Spinal cord (tissue), 9 donors: ENCODE measurements at regions not wholly inside any gene's neighbourhood (a gene's known extent, or its start where the extent isn't known, plus 50 kb on each side); places are given as distances from the start of the nearest gene placed in this dataset.
A peak's percentile ranks its signal among the peaks of the same experiment; 100 is the strongest.

Experiments used
- DNase-seq, 6 donors: peaks; one replicate each; pipeline versions ENCODE4 v3.0.0 to v3.0.0-alpha.2; 2013 to 2015; ENCODE audit warnings: low spot score in 6 of 6, low read depth in 4 of 6
- H3K27ac ChIP-seq: one replicate; pipeline ENCODE4 v1.5.1; 2013; ENCODE audit warnings: low read depth, low read length, control low read depth
- H3K27me3 ChIP-seq: one replicate; pipeline ENCODE4 v1.6.1; 2013; ENCODE audit warnings: low read length; ENCODE audit not compliant: control insufficient read depth, insufficient read depth
- H3K36me3 ChIP-seq: one replicate; pipeline ENCODE4 v1.6.1; 2013; ENCODE audit warnings: low read length; ENCODE audit not compliant: control insufficient read depth, insufficient read depth
- H3K4me1 ChIP-seq: one replicate; pipeline ENCODE4 v1.6.1; 2013; ENCODE audit warnings: low read length; ENCODE audit not compliant: control insufficient read depth, insufficient read depth
- H3K4me3 ChIP-seq: one replicate; pipeline ENCODE4 v1.5.1; 2013; ENCODE audit warnings: low read depth, low read length, control low read depth
- H3K9me3 ChIP-seq: one replicate; pipeline ENCODE4 v1.6.1; 2013; ENCODE audit warnings: low read length; ENCODE audit not compliant: control insufficient read depth, insufficient read depth
- WGBS: methylation state at CpG from one replicate; pipeline ENCODE4 v1.1.5; 2013; ENCODE audit warnings: missing lambda C conversion rate; ENCODE audit not compliant: insufficient coverage; 5-methylcytosine and 5-hydroxymethylcytosine counted together
- donor health status: healthy.

GRCh38 chr21:35405981-35406380, 356.9 kb upstream of the RUNX1 start:
- peak in 2 of 6 donors; percentile 49 to 54 for DNase-seq
- Histone ChIP-seq H3K27me3 (no peaks in the 10 kb centered on the region), H3K9me3 (no peaks in the 10 kb centered on the region), H3K27ac (no peak overlapping the region), H3K4me1 (peaks cover 4% of the 10 kb centered on the region), H3K4me3 (no peak overlapping the region), H3K36me3 (no peaks in the 10 kb centered on the region)

- 50% methylated on average over 1 of the region's 3 CpGs for WGBS
These were observed 355.1 kb upstream of the RUNX1 start for GRCh38 chr21:35404247-35404646.

GRCh38 chr21:35402061-35402460, 353.0 kb upstream of the RUNX1 start:
- DNase-seq, result no peak
- no peaks in the 10 kb centered on the region for H3K36me3 ChIP-seq
- peaks cover 4% of the 10 kb centered on the region for H3K4me1 ChIP-seq
- no peaks in the 10 kb centered on the region for H3K27me3 ChIP-seq
- H3K4me3 ChIP-seq, result no peak overlapping the region
- H3K27ac ChIP-seq, result no peak overlapping the region
- H3K9me3 ChIP-seq, result no peaks in the 10 kb centered on the region
- no CpG with 5 or more reads among the region's 1 CpG for WGBS

More at GRCh38 chr21:35404247-35404646, 355.1 kb upstream of the RUNX1 start:
- Histone ChIP-seq H3K36me3 (no peaks in the 10 kb centered on the region), H3K27ac (no peak overlapping the region), H3K9me3 (no peaks in the 10 kb centered on the region), H3K27me3 (no peaks in the 10 kb centered on the region), H3K4me1 (peaks cover 4% of the 10 kb centered on the region), H3K4me3 (no peak overlapping the region)
- no peak for DNase-seq

DNA sequence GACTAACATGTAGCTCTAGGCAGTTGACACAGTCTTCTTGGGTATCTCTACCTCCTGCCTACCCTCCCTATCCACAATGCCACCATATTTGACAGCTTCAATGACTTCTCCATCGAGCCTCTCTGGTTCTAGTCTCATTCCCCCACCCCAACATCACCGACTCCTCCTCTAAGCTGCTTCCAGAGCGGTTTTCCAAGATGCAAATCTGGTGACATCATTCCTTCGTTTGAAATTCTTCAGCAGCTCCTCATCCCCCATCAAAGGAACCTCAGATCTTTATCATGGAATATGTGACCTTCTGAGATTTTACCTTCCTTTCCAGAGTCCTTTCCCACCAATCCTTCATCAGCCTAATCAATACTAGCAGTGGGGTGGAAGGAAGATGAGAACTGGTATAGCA, 352.4 kb upstream of the RUNX1 start:
- no peak for DNase-seq
- peaks cover 4% of the 10 kb centered on the region for H3K4me1 ChIP-seq
- H3K9me3 ChIP-seq, result no peaks in the 10 kb centered on the region
- WGBS, result 79% methylated on average over 4 of the region's 4 CpGs
- no peak overlapping the region for H3K4me3 ChIP-seq
- H3K36me3 ChIP-seq, result no peaks in the 10 kb centered on the region
- no peaks in the 10 kb centered on the region for H3K27me3 ChIP-seq
- no peak overlapping the region for H3K27ac ChIP-seq

GRCh38 chr21:35400233-35400939, 351.3 kb upstream of the RUNX1 start:
- Histone ChIP-seq H3K27ac (no peak overlapping the region), H3K36me3 (no peaks in the 10 kb centered on the region), H3K4me3 (no peak overlapping the region), H3K9me3 (no peaks in the 10 kb centered on the region), H3K4me1 (peaks cover 4% of the 10 kb centered on the region), H3K27me3 (no peaks in the 10 kb centered on the region)
- 91% methylated on average over 1 of the region's 8 CpGs for WGBS
- DNase-seq, result peak; percentile 17 to 92 (median 44)

DNA sequence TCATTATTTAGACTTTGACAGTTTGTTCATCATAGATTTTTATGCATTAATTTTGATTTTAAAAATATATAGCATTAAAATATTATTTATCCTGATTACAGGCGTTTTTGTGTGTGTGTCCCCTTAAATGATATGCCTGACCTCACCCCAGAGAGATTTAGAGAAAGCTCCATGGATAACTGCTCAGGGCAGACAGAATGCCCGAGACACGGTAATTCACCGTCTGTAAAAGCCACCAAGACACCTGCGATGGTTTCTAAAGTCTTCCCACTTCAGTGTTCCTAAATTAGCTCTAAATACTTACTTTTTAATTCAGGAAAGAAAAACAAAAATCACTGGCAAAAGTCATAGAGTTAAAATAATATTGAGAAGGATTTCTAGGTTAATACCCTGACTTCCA, 350.6 kb upstream of the RUNX1 start:
- Histone ChIP-seq H3K27me3 (no peaks in the 10 kb centered on the region), H3K9me3 (no peaks in the 10 kb centered on the region)
- 62% methylated on average over 3 of the region's 5 CpGs for WGBS

DNA sequence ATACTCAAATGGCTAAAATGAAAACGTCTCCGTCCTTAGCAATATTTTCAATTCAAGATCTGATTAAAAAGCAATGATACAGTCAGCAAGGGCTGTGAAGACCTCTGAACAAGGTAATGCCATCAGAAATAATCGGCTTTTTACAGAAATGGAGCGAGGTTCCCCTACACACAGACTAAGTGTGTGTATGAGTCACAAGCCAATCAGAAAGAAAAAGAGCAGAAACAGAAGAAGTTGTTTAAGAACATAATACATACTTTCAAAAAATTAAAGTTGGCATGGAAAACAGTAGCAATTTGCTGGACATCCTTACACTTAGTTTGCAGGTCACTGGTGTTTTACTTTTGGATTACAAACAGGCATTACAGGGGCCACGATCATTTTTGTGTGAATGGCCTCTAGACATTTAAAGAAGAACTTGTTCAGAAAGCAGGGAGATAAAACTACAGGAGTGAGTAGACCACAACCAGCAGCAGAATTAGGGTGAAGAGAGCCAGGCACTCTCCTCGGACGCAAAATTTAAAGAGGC, 350.0 kb upstream of the RUNX1 start:
- DNase-seq, result no peak
- H3K9me3 ChIP-seq, result no peaks in the 10 kb centered on the region
- H3K36me3 ChIP-seq, result no peaks in the 10 kb centered on the region
- no peaks in the 10 kb centered on the region for H3K4me1 ChIP-seq
- H3K4me3 ChIP-seq, result no peak overlapping the region
- 79% methylated on average over 2 of the region's 7 CpGs for WGBS
- H3K27ac ChIP-seq, result no peak overlapping the region
- no peaks in the 10 kb centered on the region for H3K27me3 ChIP-seq

More for the DNA sequence above, 350.6 kb upstream of the RUNX1 start:
- no peak for DNase-seq
- Histone ChIP-seq H3K4me3 (no peak overlapping the region), H3K27ac (no peak overlapping the region), H3K4me1 (no peaks in the 10 kb centered on the region), H3K36me3 (no peaks in the 10 kb centered on the region)

DNA sequence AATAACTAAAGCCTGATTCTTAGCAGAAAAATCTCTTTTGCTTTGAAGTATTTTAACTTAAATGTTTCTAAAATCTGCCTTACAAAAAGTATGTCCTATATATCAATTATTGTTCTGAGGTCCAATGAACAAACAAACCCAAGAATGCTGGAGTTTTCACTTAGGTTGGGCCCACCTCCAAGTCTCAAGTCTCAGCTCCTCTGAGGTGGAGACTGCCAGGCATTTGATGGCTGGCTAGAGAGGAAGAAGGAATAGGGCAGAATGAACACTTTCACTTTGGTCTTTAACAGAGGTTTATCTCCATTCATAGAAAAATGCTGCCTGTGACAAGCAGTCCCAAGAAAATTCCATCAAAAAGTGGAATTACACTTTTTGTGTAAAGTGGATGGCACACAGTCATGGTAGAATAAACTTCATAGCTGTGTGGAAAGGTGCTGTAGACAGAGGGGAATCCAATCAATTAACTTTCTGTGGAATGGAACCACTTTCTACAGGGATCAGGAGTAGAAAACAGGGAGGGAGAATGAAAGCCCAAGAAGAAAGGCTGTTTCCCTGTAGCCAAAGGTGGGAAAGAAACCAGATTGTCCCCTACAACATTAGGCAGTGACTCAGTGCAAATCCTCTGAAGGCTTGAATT, 349.4 kb upstream of the RUNX1 start:
- H3K27me3 ChIP-seq, result no peaks in the 10 kb centered on the region
- H3K4me3 ChIP-seq, result no peak overlapping the region
- no peaks in the 10 kb centered on the region for H3K36me3 ChIP-seq
- no peak for DNase-seq
- no peaks in the 10 kb centered on the region for H3K4me1 ChIP-seq
- H3K9me3 ChIP-seq, result no peaks in the 10 kb centered on the region
- no peak overlapping the region for H3K27ac ChIP-seq

DNA sequence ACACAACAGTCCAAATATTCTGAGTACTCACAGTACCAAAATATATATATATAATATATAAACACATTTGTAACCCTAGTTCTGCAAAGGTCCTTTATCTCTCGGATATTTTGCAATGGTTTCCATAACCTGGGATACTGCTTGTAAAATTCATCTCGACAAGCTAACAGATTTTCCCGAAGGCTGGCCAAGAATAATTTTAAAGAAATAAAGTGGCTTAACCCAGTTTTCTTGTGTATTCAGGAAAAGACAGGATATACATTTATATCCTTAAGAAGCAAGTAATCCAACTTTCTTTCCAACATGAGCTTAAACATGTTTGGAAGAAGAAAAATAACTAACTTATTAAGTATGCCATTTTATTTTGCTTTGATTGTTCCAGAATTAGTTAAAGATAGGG, 348.7 kb upstream of the RUNX1 start:
- Histone ChIP-seq H3K36me3 (no peaks in the 10 kb centered on the region), H3K4me1 (no peaks in the 10 kb centered on the region), H3K4me3 (no peak overlapping the region), H3K27ac (no peak overlapping the region), H3K9me3 (no peaks in the 10 kb centered on the region), H3K27me3 (no peaks in the 10 kb centered on the region)
- DNase-seq, result no peak
- WGBS, result no CpG with 5 or more reads among the region's 3 CpGs

DNA sequence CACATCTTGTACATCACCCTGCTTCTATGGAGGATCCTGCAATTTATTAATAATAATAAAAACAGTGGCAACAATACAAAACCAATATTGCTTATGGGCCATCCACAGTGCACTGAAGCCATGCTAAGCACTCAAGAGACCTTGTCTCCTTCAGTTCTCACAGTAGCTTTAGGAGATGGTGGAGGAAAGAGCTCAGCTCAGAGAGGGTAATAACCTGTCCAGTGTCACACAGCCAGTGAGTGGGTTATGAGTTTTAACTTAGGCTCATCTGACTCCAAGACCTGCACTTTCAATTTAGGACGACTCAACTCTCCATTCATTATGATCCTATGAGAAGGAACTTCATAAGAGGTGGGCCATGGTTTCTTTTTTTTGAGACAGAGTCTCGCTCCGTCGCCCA, 347.6 kb upstream of the RUNX1 start:
- Histone ChIP-seq H3K27me3 (no peaks in the 10 kb centered on the region), H3K27ac (no peak overlapping the region), H3K36me3 (no peaks in the 10 kb centered on the region), H3K4me3 (no peak overlapping the region), H3K9me3 (no peaks in the 10 kb centered on the region), H3K4me1 (no peaks in the 10 kb centered on the region)
- no peak for DNase-seq
- WGBS, result 100% methylated on average over 2 of the region's 4 CpGs
